ENCODE measurements at regions not wholly inside any gene's neighbourhood (a gene's known extent, or its start where the extent isn't known, plus 50 kb on each side); places are given as distances from the start of the nearest gene placed in this dataset.

DNA sequence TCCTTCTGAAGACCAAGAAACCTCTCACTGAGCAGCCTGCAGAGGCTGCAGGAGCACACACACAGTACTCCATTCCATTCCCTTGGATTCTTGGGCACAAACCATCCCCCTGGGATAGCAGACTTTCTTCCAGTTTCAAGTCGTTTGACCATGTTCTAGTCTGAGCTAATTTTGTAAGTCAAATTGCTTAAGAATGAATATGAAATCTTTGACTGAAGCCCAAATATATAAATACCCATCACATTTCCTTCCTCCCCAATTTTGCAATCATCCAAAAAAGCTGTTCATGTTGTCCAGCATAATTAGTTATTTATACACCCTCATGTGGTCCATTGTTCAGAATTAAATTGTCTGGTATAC is 231.2 kb upstream of the TPRG1 start:
- DNase-seq: no peak

DNA sequence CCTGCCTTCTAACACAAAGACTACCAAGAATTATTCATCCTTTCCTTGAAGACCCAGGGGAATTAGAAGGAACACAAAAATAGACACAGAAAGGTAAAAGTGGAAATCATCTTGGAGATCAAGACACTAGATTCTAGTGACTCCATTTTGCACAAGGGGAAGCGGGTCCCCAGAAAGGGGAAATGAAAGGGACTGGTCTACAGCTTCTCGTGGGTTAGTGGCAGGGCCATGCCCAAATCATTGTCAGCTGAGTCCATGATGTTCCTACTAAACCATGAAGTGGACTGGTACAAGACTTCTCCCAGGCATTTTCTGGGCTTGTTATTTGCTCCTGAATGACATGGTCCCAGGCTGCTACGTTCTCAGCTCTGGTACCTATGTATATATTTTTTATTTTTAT is 230.7 kb upstream of the TPRG1 start:
- peak; percentile 30 for DNase-seq

DNA sequence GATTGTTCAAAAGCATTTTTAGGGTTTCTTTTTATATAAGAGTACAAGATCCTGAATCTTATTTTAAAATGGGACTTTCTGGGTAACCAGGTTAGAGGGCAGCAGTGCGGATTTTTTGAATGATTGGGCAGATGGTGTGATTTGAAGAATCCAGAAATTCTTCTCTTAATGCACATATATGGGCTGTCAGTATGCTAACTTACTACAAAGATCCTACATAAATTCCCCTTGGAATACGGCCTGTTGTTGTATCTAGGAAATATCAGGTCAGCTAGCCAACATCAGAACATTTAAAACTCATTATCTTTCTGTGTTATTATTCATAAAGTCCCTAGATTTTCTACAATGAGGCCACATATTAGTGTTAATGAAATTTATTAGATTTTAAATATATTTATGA is 229.6 kb upstream of the TPRG1 start:
- DNase-seq: no peak

- DNase-seq: no peak
Measured at GRCh38 chr3:188943591-188943990, 228.2 kb upstream of the TPRG1 start.

GRCh38 chr3:188944108-188944507 is 227.7 kb upstream of the TPRG1 start:
- DNase-seq: no peak

DNA sequence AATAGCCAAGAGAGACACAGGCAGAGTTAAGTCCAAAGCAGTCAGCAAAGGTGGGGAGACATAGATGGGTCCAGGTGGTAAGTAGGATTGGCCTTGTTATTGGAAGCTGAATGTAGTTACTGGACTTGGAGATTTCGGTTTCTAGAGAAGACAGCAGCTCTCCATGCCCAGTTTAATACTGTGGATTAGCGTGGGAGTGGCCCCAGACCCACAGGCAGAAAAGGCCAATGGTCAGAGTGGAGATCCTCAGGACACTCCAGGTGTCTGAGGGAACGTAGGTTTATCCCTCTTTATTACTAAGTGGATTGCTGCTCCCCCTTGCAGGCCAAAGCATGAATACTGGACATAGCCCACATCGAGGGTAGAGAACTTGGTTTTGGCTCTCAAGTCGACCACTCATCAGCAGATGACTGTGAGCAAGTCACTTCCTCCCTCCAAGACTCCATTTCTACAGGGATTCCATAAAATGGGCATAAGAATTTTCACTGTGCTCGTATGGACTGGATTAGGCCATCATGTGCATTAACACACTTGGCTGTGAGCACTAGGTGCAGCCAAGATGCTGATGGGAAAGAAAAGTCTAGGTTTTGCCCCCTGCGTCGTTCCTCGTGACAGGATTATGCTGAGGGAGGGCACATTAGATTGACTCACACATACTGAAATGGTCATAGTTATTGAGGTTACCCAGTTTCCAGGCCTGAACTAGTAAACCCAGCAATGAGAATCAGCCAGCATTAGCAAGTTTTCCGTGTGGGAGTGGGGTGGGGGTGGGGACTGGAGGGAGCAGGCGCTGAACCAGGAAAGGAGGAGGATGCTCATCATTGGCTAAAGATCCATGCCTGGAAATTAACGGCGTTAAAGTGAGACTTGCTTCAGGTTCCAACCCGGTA is 225.2 kb upstream of the TPRG1 start:
- DNase-seq: no peak

- DNase-seq: peak; percentile 75
Measured at GRCh38 chr3:188947401-188948280, 224.1 kb upstream of the TPRG1 start.

GRCh38 chr3:188948281-188948996 is 223.3 kb upstream of the TPRG1 start:
- no peak for DNase-seq

DNA sequence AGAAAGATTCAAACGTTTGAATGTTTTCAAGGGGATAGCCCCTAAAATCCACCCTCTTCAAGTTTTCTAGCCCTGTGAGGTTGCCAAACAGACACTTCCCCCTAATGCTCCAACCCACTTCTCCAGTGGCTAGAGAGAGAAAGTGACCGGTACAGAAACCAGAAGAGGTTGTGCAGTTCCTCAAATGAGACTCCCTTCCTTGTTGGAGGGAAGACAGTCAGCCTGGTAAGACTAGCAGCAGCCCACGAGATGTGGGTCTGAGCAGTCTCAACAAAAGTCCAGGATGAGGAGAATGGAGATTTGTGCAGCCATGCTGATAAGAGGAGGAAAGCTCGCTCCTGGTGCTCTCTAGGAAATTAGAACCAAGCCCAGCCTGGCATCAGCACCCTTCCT is 222.8 kb upstream of the TPRG1 start:
- DNase-seq: peak; percentile 69

DNA sequence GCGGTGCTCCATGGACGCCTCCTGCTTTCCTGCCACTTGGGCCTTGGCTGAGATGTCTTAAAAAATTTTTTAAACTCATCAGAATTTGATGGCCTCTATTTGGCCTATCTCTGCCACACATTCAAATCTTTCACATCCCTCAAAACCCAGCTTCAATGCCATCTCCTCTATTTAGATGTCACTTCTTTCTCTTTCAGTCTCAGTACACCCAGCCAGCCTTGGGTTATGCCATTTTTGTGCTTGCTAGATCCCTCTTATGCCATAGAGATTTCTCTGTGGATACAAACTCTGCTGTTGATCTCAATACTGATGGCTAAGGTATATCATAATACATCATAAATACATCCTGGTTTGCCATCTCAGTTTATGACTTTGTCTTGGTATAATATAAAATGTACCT is 222.3 kb upstream of the TPRG1 start:
- DNase-seq: no peak

GRCh38 chr3:188949996-188950395 is 221.8 kb upstream of the TPRG1 start:
- DNase-seq: no peak

DNA sequence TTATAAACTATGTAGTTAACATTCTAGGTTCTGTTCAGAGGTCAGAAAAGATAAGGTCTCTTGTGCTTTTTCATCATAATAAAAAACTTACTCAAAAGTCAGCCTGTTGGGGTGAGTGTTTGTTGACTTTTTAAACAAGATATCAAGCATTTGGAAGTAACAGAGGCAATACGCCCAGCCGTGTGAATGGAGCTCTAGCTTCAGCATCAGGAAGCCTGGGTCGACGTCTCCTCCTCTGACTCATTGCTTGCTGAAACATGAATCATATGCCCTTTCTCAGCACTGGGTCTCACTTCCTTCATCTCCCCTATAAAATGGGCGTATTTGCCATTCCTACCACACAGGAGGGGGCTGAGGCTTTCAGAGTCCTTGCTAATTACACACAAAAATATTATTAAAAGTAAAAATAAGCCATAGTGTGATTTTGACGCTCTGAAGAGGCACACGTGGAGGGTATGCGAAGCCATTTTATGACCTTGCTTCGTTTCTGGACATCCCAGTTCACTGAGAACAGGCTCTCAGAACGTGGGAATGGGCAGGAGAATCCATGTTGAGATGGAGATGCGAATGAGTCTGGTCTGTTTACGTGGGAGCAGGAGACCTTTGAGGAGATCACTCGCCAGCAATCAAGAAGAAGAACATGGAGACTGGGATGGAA is 220.8 kb upstream of the TPRG1 start:
- DNase-seq: no peak

DNA sequence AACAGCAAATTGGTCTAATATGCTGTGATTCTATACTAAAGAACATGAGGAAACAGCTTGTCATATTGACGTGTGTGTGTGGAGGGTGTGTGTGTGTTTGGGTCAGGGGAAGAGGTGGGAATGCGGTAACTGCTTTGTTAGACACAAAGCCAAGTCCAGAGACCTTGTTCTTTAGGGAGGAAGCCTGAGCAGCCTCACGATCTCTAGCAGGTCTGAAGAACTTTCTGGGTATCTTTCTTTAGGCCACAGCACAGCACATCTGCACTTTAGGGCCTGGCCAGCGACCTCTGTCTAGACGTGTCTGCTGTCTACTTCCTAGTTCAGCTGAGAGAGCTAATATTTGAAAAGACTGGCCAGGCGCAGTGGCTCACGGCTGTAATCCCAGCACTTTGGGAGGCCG is 220.0 kb upstream of the TPRG1 start:
- no peak for DNase-seq

DNA sequence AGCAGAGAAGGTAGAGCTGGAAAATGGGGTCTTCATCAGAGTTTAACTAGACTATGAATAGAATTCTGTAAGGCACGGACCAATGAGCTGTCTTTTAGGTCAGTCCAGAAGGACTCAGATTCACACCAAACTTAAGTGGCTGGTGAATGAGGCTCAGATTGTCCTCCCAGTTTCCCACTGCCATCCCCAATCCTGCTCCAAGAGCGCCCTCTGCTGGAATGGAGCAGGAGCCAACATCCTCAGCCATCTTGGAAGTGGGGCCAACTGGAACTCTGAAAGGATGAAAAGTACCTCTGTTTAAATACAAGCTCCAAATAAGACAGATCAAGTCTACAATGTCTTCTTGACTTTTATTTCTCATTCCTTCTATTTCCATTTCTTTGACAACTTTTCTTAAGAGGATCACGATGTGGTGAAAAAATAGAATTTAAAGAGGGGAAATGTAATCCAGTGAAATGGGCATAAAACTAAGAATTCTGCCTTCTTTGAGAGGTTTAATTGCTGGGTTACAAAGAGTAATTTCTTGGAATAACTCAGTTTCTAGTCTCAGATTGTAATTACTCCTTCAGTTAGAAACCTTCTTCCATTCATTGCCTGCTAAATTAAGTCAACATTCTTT is 217.1 kb upstream of the TPRG1 start:
- DNase-seq: peak; percentile 87

- DNase-seq: no peak
Measured at GRCh38 chr3:188955919-188956318, 215.9 kb upstream of the TPRG1 start.

GRCh38 chr3:188956839-188957489 is 214.8 kb upstream of the TPRG1 start:
- DNase-seq: peak; percentile 83

DNA sequence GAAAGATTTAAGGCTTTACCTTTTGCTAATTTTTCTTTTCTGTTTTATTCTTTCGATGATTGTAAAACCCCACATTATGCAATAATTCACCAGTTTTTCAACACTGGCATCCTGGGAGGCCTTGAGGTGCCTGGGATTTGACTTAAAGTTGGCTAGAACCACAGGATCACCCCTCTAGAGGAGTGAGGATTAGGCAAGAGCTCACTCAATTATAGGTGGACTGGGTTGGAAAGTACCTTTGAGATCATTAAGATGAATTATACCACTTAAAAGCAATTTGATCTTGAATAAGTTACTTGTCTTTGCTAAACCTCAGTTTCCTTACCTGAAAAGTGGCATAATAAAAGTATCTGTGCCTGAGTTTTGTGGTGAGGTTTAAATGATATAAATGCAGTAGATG is 212.8 kb upstream of the TPRG1 start:
- DNase-seq: no peak

GRCh38 chr3:188962253-188963247 is 209.2 kb upstream of the TPRG1 start:
- no peak for DNase-seq

DNA sequence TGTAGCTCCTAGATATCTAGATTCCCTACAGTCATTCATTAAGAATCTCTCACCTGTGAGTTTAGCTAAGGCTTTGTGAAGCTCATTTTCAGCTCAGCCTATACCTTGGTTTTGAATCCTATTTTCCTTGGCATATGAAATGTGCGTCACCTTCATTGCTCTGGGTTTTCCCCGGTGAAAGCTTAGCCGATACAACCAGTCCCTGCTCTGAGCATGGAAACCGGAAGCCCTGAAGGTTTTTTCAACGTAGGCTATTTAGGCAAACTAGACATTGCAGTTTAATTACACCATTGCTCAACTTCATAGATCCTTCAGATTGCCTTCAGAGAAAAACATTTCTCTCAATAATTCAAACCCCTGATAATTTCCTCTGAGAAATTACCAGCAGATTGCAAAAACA is 206.8 kb upstream of the TPRG1 start:
- no peak for DNase-seq

DNA sequence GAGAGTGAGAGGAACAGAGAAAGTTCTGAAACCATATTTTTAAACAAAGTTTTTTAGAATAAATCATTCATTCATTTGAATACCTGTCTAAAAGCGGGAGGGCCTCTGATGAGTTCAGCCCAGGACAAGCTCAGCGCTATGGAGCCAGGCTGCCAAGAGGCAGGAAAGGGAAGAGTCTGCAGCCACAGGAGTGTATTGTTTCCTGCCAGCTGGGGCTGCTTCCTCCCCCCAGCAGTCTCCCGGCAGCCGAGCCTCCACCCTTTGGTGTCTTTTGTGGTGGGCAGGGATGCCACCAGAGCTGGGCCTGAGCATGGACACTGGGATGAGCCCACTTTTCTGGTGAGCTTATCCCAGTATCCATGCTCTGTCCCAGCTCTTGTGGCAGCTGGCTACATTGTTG is 199.5 kb upstream of the TPRG1 start:
- peak; percentile 67 for DNase-seq
